Caco-2 (cell line): ENCODE measurements at regions not wholly inside any gene's neighbourhood (a gene's known extent, or its start where the extent isn't known, plus 50 kb on each side); places are given as distances from the start of the nearest gene placed in this dataset.

Source experiments
- BruUV-seq: library from RNA; stranded (reverse); fragments of 400-500 nt; replicated peaks from 2 replicates; lab custom pipeline; 2021; lab: Mats Ljungman, UMichigan
- CTCF ChIA-PET: fragments of 300-600 bp; sonication (Branson Sonifier 250); formaldehyde crosslinking; loops from one replicate; lab custom pipeline; 2022; ENCODE audit warnings: antibody characterized with exemption; lab: Charles Lee
- POLR2A ChIA-PET: fragments of 300-600 bp; sonication (Branson Sonifier 250); formaldehyde crosslinking; loops from one replicate; lab custom pipeline; 2022; ENCODE audit warnings: antibody characterized with exemption; lab: Charles Lee
- DNase-seq, 2 experiments: peaks; one replicate each; pipeline versions ENCODE4 v3.0.0 to v3.0.0-alpha.2; 2020 to 2022
- H3K27me3 ChIP-seq: replicated peaks from 2 replicates; pipeline ENCODE4 v1.6.0; 2011; ENCODE audit warnings: low read length; ENCODE audit not compliant: control insufficient read depth, insufficient read depth
- H3K36me3 ChIP-seq: 2 replicates; pipeline ENCODE4 v1.5.1; 2011; ENCODE audit warnings: low read length; ENCODE audit not compliant: control insufficient read depth, insufficient read depth
- H3K4me1 ChIP-seq: fragments of 250-450 bp; sonication (Bioruptor Pico); 2 replicates; pipeline ENCODE4 v1.5.1; 2020; ENCODE audit warnings: mild to moderate bottlenecking
- H3K4me3 ChIP-seq: 2 replicates; pipeline ENCODE4 v1.5.1; 2011; ENCODE audit warnings: low read depth, mild to moderate bottlenecking, control low read depth, low read length
- H3K9me3 ChIP-seq: fragments of 250-450 bp; sonication (Bioruptor Pico); 2 replicates; pipeline ENCODE4 v1.5.1; 2020; ENCODE audit warnings: mild to moderate bottlenecking, moderate library complexity
- H3K27ac Mint-ChIP-seq: one replicate; pipeline ENCODE4 v1.8.0; 2022; ENCODE audit warnings: mixed read lengths; ENCODE audit not compliant: unreplicated experiment
- H3K27me3 Mint-ChIP-seq: one replicate; pipeline ENCODE4 v1.8.0; 2022; ENCODE audit warnings: mixed read lengths; ENCODE audit not compliant: insufficient read depth, unreplicated experiment
- H3K36me3 Mint-ChIP-seq: one replicate; pipeline ENCODE4 v1.8.0; 2022; ENCODE audit warnings: mild to moderate bottlenecking, mixed read lengths; ENCODE audit not compliant: insufficient read depth, unreplicated experiment
- H3K4me1 Mint-ChIP-seq: one replicate; pipeline ENCODE4 v1.8.0; 2022; ENCODE audit warnings: low read depth, mixed read lengths; ENCODE audit not compliant: unreplicated experiment
- H3K4me3 Mint-ChIP-seq: one replicate; pipeline ENCODE4 v1.8.0; 2022; ENCODE audit warnings: mild to moderate bottlenecking, moderate library complexity, mixed read lengths; ENCODE audit not compliant: unreplicated experiment
- H3K9me3 Mint-ChIP-seq: one replicate; pipeline ENCODE4 v1.8.0; 2022; ENCODE audit warnings: mixed read lengths; ENCODE audit not compliant: unreplicated experiment
- CTCF ChIP-seq, 2 experiments: fragments of 200-600 bp in 1 of 2; IDR thresholded peaks; 1 replicate in 1 of 2; 2 replicates in 1 of 2; pipeline versions ENCODE4 v1.5.1 to v1.8.0; 2011 to 2022; ENCODE audit warnings: antibody characterized with exemption in 1 of 2, control low read depth in 1 of 2, inconsistent platforms in 1 of 2, low read depth in 1 of 2, low read length in 1 of 2, mild to moderate bottlenecking in 1 of 2, moderate library complexity in 1 of 2; ENCODE audit not compliant: insufficient read depth in 1 of 2, severe bottlenecking in 1 of 2, unreplicated experiment in 1 of 2
- intact Hi-C: fragments of 100-400 bp; cut with micrococcal nuclease; formaldehyde crosslinking; loops from one replicate; pipeline ENCODE4 v1.10.0; 2022; ENCODE audit not compliant: unreplicated experiment

- no TSS peak for BruUV-seq
- no peak overlapping the region for H3K4me3 ChIP-seq
- H3K4me3 Mint-ChIP-seq: no peak overlapping the region
- no peaks in the 10 kb centered on the region for H3K9me3 Mint-ChIP-seq
- no peak overlapping the region for H3K27ac Mint-ChIP-seq
- no peaks in the 10 kb centered on the region for H3K4me1 ChIP-seq
- no peak for TF ChIP-seq CTCF (IDR thresholded peaks at IDR 0.05; ENCODE audit: insufficient read depth in 1 of 2, low read depth in 1 of 2, low read length in 1 of 2, severe bottlenecking in 1 of 2, unreplicated experiment in 1 of 2)
- no peaks in the 10 kb centered on the region for H3K36me3 ChIP-seq
- POLR2A ChIA-PET: no interaction called here
- no peak for DNase-seq
- intact Hi-C loops: no loop called here
- no peaks in the 10 kb centered on the region for H3K9me3 ChIP-seq
- CTCF ChIA-PET: no interaction called here
- no peaks in the 10 kb centered on the region for H3K4me1 Mint-ChIP-seq
- no peaks in the 10 kb centered on the region for H3K27me3 Mint-ChIP-seq
- H3K27me3 ChIP-seq: no peaks in the 10 kb centered on the region
- H3K36me3 Mint-ChIP-seq: no peaks in the 10 kb centered on the region
Measured at GRCh38 chr11:15830741-15831428, 525.5 kb downstream of the SOX6 start.

GRCh38 chr11:15835788-15836411, 520.4 kb downstream of the SOX6 start:
- no peaks in the 10 kb centered on the region for H3K36me3 Mint-ChIP-seq
- no peaks in the 10 kb centered on the region for H3K27me3 Mint-ChIP-seq
- CTCF ChIA-PET: no interaction called here
- no peak overlapping the region for H3K4me3 Mint-ChIP-seq
- no peak overlapping the region for H3K27ac Mint-ChIP-seq
- no peaks in the 10 kb centered on the region for H3K9me3 Mint-ChIP-seq
- peaks cover 14% of the 10 kb centered on the region for H3K4me1 ChIP-seq
- H3K27me3 ChIP-seq: no peaks in the 10 kb centered on the region
- intact Hi-C loops: no loop called here
- H3K4me3 ChIP-seq: no peak overlapping the region
- no peaks in the 10 kb centered on the region for H3K36me3 ChIP-seq
- H3K4me1 Mint-ChIP-seq: peaks cover 12% of the 10 kb centered on the region
- no peak for TF ChIP-seq CTCF (IDR thresholded peaks at IDR 0.05; ENCODE audit: insufficient read depth in 1 of 2, low read depth in 1 of 2, low read length in 1 of 2, severe bottlenecking in 1 of 2, unreplicated experiment in 1 of 2)
- no peaks in the 10 kb centered on the region for H3K9me3 ChIP-seq
- no peak for DNase-seq
- POLR2A ChIA-PET: no interaction called here
- no TSS peak for BruUV-seq

- DNase-seq: no peak
- intact Hi-C loops: no loop called here
- Mint-ChIP-seq H3K27me3 (no peaks in the 10 kb centered on the region), H3K9me3 (no peaks in the 10 kb centered on the region), H3K4me1 (peaks cover 12% of the 10 kb centered on the region), H3K27ac (no peak overlapping the region), H3K4me3 (no peak overlapping the region), H3K36me3 (no peaks in the 10 kb centered on the region)
- no TSS peak for BruUV-seq
- no peak overlapping the region for H3K4me3 ChIP-seq
- POLR2A ChIA-PET: no interaction called here
- no peak for TF ChIP-seq CTCF (IDR thresholded peaks at IDR 0.05; ENCODE audit: insufficient read depth in 1 of 2, low read depth in 1 of 2, low read length in 1 of 2, severe bottlenecking in 1 of 2, unreplicated experiment in 1 of 2)
- H3K36me3 ChIP-seq: no peaks in the 10 kb centered on the region
- H3K9me3 ChIP-seq: no peaks in the 10 kb centered on the region
- CTCF ChIA-PET: no interaction called here
- H3K27me3 ChIP-seq: no peaks in the 10 kb centered on the region
- H3K4me1 ChIP-seq: peaks cover 14% of the 10 kb centered on the region
Measured at GRCh38 chr11:15836795-15837194, 519.6 kb downstream of the SOX6 start.
